A549 (cell line): ENCODE measurements at regions not wholly inside any gene's neighbourhood (a gene's known extent, or its start where the extent isn't known, plus 50 kb on each side); places are given as distances from the start of the nearest gene placed in this dataset.
A peak's percentile ranks its signal among the peaks of the same experiment; 100 is the strongest.
"Not testable (repeated sequence)": the region's sequence is repeated elsewhere in the genome, so short reads cannot be mapped to it uniquely, and the experiment has no call there.

ENCODE experiments used
- ATAC-seq, 2 experiments: fragments of 200-7000 bp in 1 of 2; fragments of >200 bp in 1 of 2; cut with Nextera tagmentation in 1 of 2; cut with Tn5 transposase in 1 of 2; 3 replicates each; pipeline versions ENCODE4 v1.8.0 to v1.9.1; 2018 to 2020; ENCODE audit warnings: mild to moderate bottlenecking in 1 of 2, moderate library complexity in 1 of 2
- CTCF ChIA-PET: fragments of 300-600 bp; sonication (Branson Sonifier 250); formaldehyde crosslinking; extraction: SDS; loops from one replicate; lab custom pipeline; 2021; ENCODE audit warnings: antibody characterized with exemption, inconsistent platforms; lab: Yijun Ruan, JAX
- POLR2A ChIA-PET: fragments of 350-600 bp; formaldehyde crosslinking; extraction: SDS; loops from one replicate; lab custom pipeline; 2021; ENCODE audit warnings: antibody characterized with exemption, inconsistent platforms; lab: Yijun Ruan, JAX
- DNase-seq, 2 experiments: peaks; one replicate each; pipeline versions ENCODE4 v3.0.0 to v3.0.0-alpha.2; 2011 to 2016; ENCODE audit warnings: low read depth in 1 of 2, low spot score in 1 of 2
- FAIRE-seq: peaks from 2 replicates; lab custom pipeline; 2011; peaks lifted over from hg19 to GRCh38; lab: Jason Lieb, UNC
- H3K27ac ChIP-seq, 2 experiments: fragments of >200 bp; sonication (Bioruptor Twin); formaldehyde crosslinking; 3 replicates each; pipeline ENCODE4 v1.5.1; 2016 to 2017
- H3K4me1 ChIP-seq: fragments of >200 bp; sonication (Bioruptor Twin); formaldehyde crosslinking; 3 replicates; pipeline ENCODE4 v1.6.1; 2016
- H3K4me2 ChIP-seq: fragments of >200 bp; sonication (Bioruptor Twin); formaldehyde crosslinking; 3 replicates; pipeline ENCODE4 v1.6.1; 2016
- H3K4me3 ChIP-seq: fragments of >200 bp; sonication (Bioruptor Twin); formaldehyde crosslinking; 3 replicates; pipeline ENCODE4 v1.5.1; 2016
- H3K9me3 ChIP-seq: fragments of >200 bp; sonication (Bioruptor Twin); formaldehyde crosslinking; 3 replicates; pipeline ENCODE4 v1.6.1; 2016
- CBX2 ChIP-seq: fragments of 200-600 bp; sonication (generic); IDR thresholded peaks from 2 replicates; pipeline ENCODE4 v1.6.1; 2016; ENCODE audit warnings: low read depth, mild to moderate bottlenecking, borderline replicate concordance
- EHF ChIP-seq: fragments of 250-450 bp; sonication (Bioruptor Pico); IDR thresholded peaks from 2 replicates; pipeline ENCODE4 v1.5.0; 2020; ENCODE audit warnings: mild to moderate bottlenecking
- EHMT2 ChIP-seq: fragments of 200-600 bp; sonication (generic); IDR thresholded peaks from 2 replicates; pipeline ENCODE4 v1.6.1; 2016; ENCODE audit warnings: antibody characterized with exemption, low read depth, mild to moderate bottlenecking, moderate library complexity
- FOXS1 ChIP-seq: fragments of 250-450 bp; sonication (Bioruptor Pico); IDR thresholded peaks from 2 replicates; pipeline ENCODE4 v1.5.0; 2020; ENCODE audit warnings: mild to moderate bottlenecking, moderate library complexity
- HDAC2 ChIP-seq: fragments of 200-600 bp; sonication (generic); IDR thresholded peaks from 2 replicates; pipeline ENCODE4 v1.6.1; 2016
- HOXA7 ChIP-seq: fragments of 250-450 bp; sonication (Bioruptor Pico); IDR thresholded peaks from 2 replicates; pipeline ENCODE4 v1.5.0; 2020; ENCODE audit warnings: mild to moderate bottlenecking, moderate library complexity
- KDM1A ChIP-seq: fragments of 200-600 bp; sonication (generic); IDR thresholded peaks from 2 replicates; pipeline ENCODE4 v1.6.1; 2016; ENCODE audit warnings: low read depth, mild to moderate bottlenecking
- KDM5A ChIP-seq: fragments of 200-600 bp; sonication (generic); IDR thresholded peaks from 2 replicates; pipeline ENCODE4 v1.6.1; 2016; ENCODE audit warnings: antibody characterized with exemption, mild to moderate bottlenecking
- MAZ ChIP-seq: fragments of 150-350 bp; IDR thresholded peaks from 2 replicates; pipeline ENCODE4 v1.6.1; 2014; ENCODE audit warnings: antibody characterized with exemption, low read depth, low read length, borderline replicate concordance
- RARB ChIP-seq: fragments of 250-450 bp; sonication (Bioruptor Pico); IDR thresholded peaks from 2 replicates; pipeline ENCODE4 v1.8.0; 2021; ENCODE audit warnings: mild to moderate bottlenecking, moderate library complexity
- RCOR1 ChIP-seq: fragments of 150-350 bp; IDR thresholded peaks from 2 replicates; pipeline ENCODE4 v1.6.1; 2014; ENCODE audit warnings: antibody characterized with exemption, low read length, low read depth
- RFX5 ChIP-seq: fragments of 450-650 bp; IDR thresholded peaks from 2 replicates; pipeline ENCODE4 v1.7.1; 2014; ENCODE audit warnings: antibody characterized with exemption, mild to moderate bottlenecking, moderate library complexity
- SREBF2 ChIP-seq: fragments of 450-650 bp; IDR thresholded peaks from 2 replicates; pipeline ENCODE4 v1.6.1; 2014; ENCODE audit warnings: mild to moderate bottlenecking, moderate library complexity
- ZC3H11A ChIP-seq: fragments of 450-650 bp; IDR thresholded peaks from 2 replicates; pipeline ENCODE4 v1.6.1; 2014; ENCODE audit warnings: antibody characterized with exemption, mild to moderate bottlenecking
- ZFP36 ChIP-seq: fragments of 450-650 bp; IDR thresholded peaks from 2 replicates; pipeline ENCODE4 v1.6.1; 2014; ENCODE audit warnings: borderline replicate concordance; ENCODE audit not compliant: partially characterized antibody
- ZSCAN20 ChIP-seq: fragments of 250-450 bp; sonication (Bioruptor Pico); IDR thresholded peaks from 2 replicates; pipeline ENCODE4 v1.8.0; 2022; ENCODE audit warnings: mild to moderate bottlenecking, moderate library complexity
- WGBS: methylation state at CpG from one replicate; pipeline ENCODE4 v1.1.6; 2017; ENCODE audit errors: missing lambda C conversion rate; 5-methylcytosine and 5-hydroxymethylcytosine counted together
- TF ChIP-seq, protein P1 (sequence below): fragments of >200 bp; sonication (Bioruptor Twin); formaldehyde crosslinking; IDR thresholded peaks from 3 replicates; pipeline ENCODE4 v1.5.1; 2016
- TF ChIP-seq, protein P2 (sequence below): IDR thresholded peaks from 2 replicates; pipeline ENCODE4 v1.6.1; 2012
- TF ChIP-seq, protein P3 (sequence below): fragments of >200 bp; sonication (Bioruptor Twin); formaldehyde crosslinking; IDR thresholded peaks from 2 replicates; pipeline ENCODE4 v1.6.1; 2016
- TF ChIP-seq, protein P4 (sequence below): fragments of 250-450 bp; sonication (Bioruptor Pico); IDR thresholded peaks from 2 replicates; pipeline ENCODE4 v1.5.0; 2021; ENCODE audit warnings: mild to moderate bottlenecking, moderate library complexity, borderline replicate concordance

DNA sequence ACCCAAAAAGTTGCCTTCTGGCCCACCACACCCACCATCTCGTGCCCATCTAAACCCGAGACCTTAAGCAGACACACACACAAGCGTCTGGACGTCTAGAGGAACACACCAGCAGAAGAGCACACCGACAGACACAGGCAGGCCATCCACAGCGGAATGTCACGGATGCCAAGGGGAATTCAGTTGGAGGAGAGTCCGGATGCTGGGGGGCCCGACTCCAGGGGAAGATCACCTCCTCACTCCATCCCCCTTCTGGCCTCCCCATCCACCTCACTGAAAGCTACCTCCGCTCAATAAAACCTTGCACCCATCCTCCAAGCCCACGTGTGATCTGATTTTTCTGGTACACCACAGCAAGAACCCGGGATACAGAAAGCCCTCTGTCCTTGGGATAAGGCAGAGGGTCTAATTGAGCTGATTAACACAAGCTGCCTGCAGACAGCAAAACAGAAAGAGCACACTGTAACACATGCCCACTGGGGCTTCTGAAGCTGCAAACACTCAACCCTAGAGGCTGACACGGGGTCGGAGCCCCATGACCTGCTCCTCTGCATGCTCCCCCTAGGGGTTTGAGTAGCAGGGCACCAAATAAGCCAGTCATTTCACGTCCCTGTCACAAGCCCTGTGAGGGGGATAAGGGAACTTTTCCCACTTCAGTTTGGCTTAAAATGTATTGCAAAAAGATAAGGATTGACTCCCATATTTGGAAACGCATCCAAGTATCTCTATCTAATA lies 339.6 kb upstream of the PCDH10 start:
- Histone ChIP-seq H3K27ac (no peak overlapping the region), H3K4me2 (0 out of 3 replicates have a peak overlapping the region, but pooled peaks have one; percentile 26), H3K4me1 (no peaks in the 10 kb centered on the region)
- FAIRE-seq: no peak
- CTCF ChIA-PET: no interaction called here
- no peak for TF ChIP-seq HOXA7 (CRISPR knock-in tag)
- no peak for TF ChIP-seq RCOR1
- TF ChIP-seq, protein P1, sequence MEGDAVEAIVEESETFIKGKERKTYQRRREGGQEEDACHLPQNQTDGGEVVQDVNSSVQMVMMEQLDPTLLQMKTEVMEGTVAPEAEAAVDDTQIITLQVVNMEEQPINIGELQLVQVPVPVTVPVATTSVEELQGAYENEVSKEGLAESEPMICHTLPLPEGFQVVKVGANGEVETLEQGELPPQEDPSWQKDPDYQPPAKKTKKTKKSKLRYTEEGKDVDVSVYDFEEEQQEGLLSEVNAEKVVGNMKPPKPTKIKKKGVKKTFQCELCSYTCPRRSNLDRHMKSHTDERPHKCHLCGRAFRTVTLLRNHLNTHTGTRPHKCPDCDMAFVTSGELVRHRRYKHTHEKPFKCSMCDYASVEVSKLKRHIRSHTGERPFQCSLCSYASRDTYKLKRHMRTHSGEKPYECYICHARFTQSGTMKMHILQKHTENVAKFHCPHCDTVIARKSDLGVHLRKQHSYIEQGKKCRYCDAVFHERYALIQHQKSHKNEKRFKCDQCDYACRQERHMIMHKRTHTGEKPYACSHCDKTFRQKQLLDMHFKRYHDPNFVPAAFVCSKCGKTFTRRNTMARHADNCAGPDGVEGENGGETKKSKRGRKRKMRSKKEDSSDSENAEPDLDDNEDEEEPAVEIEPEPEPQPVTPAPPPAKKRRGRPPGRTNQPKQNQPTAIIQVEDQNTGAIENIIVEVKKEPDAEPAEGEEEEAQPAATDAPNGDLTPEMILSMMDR: no peak
- no peak for TF ChIP-seq EHF (CRISPR knock-in tag)
- no peak for TF ChIP-seq CBX2
- TF ChIP-seq, protein P2, sequence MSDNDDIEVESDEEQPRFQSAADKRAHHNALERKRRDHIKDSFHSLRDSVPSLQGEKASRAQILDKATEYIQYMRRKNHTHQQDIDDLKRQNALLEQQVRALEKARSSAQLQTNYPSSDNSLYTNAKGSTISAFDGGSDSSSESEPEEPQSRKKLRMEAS: no peak
- TF ChIP-seq, protein P3, sequence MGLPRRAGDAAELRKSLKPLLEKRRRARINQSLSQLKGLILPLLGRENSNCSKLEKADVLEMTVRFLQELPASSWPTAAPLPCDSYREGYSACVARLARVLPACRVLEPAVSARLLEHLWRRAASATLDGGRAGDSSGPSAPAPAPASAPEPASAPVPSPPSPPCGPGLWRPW: no peak
- TF ChIP-seq ZSCAN20 (CRISPR knock-in tag): no peak
- no peak for TF ChIP-seq RARB (CRISPR knock-in tag)
- no peak for TF ChIP-seq ZC3H11A
- no peak for TF ChIP-seq RFX5
- TF ChIP-seq SREBF2: no peak
- no peak for TF ChIP-seq HDAC2
- TF ChIP-seq, all 56 proteins: peak for 0
- 35% methylated on average over 7 of the region's 16 CpGs for WGBS
- H3K4me3 ChIP-seq: no peak overlapping the region
- ATAC-seq (peak in 1 of 2 experiments; percentile 63; a peak in 3 of 6 replicates), DNase-seq (peak in 1 of 2 experiments; percentile 2)
- POLR2A ChIA-PET: no interaction called here
- H3K9me3 ChIP-seq: no peaks in the 10 kb centered on the region

DNA sequence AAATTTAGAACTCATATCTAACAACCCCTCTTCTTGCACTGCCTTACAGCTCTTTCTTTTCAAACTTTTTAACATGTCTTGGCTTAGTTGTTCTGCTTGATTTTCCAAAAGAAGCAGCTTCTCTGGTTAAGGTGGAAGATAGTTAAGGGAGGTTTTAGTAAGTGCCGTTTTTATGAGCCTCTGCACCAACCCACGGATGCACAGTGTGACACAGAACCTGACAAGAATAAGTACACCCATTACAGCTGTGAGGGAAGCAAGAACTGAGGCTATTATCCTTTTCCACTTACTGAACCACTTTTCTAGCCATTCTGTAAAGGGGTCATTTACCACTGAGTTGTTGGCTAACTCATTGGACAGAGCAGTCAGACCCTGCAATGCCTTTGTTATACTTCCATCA lies 336.0 kb upstream of the PCDH10 start:
- POLR2A ChIA-PET, H3K9me3 ChIP-seq, H3K4me1 ChIP-seq, H3K27ac ChIP-seq, DNase-seq, ATAC-seq, H3K4me3 ChIP-seq, CTCF ChIA-PET, FAIRE-seq, H3K4me2 ChIP-seq: not testable (repeated sequence)
- 8% methylated on average over 2 of the region's 2 CpGs for WGBS

DNA sequence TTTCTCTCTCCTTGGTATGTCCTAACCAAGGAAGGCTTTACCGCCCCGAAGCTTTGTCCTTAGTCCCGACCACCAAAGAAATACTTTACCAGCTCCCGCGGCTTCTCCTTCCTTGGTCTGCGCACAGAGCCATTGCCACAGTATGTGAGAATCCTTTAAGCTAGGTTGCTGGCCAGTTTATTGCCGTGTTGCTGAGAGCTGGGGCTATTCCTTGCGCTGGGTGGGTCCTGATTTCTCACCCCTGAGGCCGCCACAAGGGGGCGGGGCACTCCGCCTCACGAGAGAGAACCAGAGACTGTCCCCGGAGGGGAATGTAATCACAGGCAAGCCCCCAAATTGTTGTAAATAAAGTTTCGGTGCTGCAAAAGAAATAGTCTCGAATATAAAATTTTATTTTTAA lies 331.0 kb upstream of the PCDH10 start:
- no peak overlapping the region for H3K4me3 ChIP-seq
- no peak overlapping the region for H3K4me2 ChIP-seq
- ChIA-PET CTCF (interaction anchor here (0.9 kb wide), 1 partner anchor 12 kb away, joined by 3 read pairs; no protein-coding TSS in a partner anchor), POLR2A (no interaction called here)
- DNase-seq (peak in 1 of 2 experiments; percentile 10), FAIRE-seq (no peak), ATAC-seq (no peak)
- no peak overlapping the region for H3K27ac ChIP-seq
- no peaks in the 10 kb centered on the region for H3K4me1 ChIP-seq
- TF ChIP-seq ZC3H11A: no peak
- no peak for TF ChIP-seq ZFP36
- TF ChIP-seq MAZ: no peak
- TF ChIP-seq KDM5A: no peak
- no peak for TF ChIP-seq ZSCAN20 (CRISPR knock-in tag)
- no peak for TF ChIP-seq FOXS1
- TF ChIP-seq KDM1A: no peak
- TF ChIP-seq EHMT2: no peak
- TF ChIP-seq, protein P4, sequence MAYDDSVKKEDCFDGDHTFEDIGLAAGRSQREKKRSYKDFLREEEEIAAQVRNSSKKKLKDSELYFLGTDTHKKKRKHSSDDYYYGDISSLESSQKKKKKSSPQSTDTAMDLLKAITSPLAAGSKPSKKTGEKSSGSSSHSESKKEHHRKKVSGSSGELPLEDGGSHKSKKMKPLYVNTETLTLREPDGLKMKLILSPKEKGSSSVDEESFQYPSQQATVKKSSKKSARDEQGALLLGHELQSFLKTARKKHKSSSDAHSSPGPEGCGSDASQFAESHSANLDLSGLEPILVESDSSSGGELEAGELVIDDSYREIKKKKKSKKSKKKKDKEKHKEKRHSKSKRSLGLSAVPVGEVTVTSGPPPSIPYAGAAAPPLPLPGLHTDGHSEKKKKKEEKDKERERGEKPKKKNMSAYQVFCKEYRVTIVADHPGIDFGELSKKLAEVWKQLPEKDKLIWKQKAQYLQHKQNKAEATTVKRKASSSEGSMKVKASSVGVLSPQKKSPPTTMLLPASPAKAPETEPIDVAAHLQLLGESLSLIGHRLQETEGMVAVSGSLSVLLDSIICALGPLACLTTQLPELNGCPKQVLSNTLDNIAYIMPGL: no peak
- WGBS: 41% methylated on average over 13 of the region's 15 CpGs
- H3K9me3 ChIP-seq: no peaks in the 10 kb centered on the region
